ENCODE measurements at regions not wholly inside any gene's neighbourhood (a gene's known extent, or its start where the extent isn't known, plus 50 kb on each side); places are given as distances from the start of the nearest gene placed in this dataset.

- no peak for TF ChIP-seq CTCF (IDR thresholded peaks at IDR 0.05 in 4 of 5, conservative IDR thresholded peaks at IDR 0.05 in 1 of 5)
- no peak for TF ChIP-seq POLR2A (IDR thresholded peaks at IDR 0.05)
These were observed 1027.3 kb downstream of the TUSC7 start for GRCh38 chr3:117736846-117737245.

Measured in gastrocnemius medialis (tissue), 4 donors.